GM19468 (cell line): ENCODE measurements at regions not wholly inside any gene's neighbourhood (a gene's known extent, or its start where the extent isn't known, plus 50 kb on each side); places are given as distances from the start of the nearest gene placed in this dataset.

Experiments
- ATAC-seq: cut with Tn5 transposase; IDR thresholded peaks from one replicate; pipeline ENCODE4 v1.9.1; 2021; ENCODE audit warnings: mild to moderate bottlenecking, moderate library complexity, moderate number of reproducible peaks; ENCODE audit not compliant: unreplicated experiment; ENCODE audit errors: extremely low read depth

DNA sequence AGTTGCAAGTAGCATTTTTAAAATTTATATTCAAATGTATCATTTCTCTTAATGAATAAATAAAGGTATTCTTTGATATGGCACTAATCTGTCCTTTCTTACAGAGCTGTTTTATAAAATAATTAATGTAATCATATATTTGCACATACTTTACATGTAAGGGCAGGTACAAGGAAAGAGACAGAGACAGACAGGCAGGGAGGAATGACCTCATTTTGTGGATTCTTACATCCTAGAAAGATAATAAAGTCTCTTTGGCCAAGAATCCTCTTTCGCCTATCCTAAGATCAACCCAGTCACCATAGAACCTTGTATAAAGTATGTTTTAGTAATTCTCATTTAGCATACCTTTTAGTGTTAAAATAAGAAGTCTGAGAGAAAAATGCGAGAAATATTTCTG, 98.5 kb upstream of the CTSO start:
- ATAC-seq, result no peak

DNA sequence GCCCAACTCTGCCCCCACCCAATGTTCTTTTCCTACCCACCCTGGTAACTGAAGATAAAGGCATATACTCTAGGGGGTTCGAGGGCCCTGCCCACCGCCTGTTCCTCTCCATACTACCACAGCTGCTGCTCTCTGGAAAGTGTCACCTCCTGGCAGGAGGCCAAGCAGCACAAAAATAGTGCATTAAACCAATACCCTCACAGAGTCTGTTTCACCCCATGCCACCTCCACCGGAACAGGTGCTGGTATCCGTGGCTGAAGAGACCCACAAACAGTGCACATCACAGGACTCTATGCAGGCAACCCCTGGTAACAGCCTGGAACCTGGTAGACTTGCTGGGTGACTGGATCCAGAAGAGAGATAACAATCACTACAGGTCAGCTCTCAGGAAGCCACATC, 85.1 kb upstream of the CTSO start:
- ATAC-seq, result no peak

DNA sequence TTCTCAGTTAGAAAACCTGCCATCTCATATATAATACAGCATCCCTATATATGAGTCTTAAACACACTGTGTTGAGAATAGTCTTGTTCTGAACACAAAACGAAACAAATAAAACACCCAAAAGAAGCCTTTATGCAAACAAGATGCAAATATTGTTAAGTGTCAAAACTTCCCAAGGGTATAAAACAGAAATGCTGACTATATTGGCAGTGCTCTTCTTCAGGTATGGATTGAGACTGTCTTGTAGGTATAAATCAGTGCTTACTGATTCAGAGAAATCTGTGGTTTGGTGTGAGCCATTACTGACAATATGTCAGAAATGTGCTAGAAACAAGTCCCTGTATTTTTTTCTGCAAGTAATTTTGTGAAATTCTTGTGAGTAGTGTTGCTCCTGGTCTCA, 82.8 kb upstream of the CTSO start:
- ATAC-seq, result no peak

DNA sequence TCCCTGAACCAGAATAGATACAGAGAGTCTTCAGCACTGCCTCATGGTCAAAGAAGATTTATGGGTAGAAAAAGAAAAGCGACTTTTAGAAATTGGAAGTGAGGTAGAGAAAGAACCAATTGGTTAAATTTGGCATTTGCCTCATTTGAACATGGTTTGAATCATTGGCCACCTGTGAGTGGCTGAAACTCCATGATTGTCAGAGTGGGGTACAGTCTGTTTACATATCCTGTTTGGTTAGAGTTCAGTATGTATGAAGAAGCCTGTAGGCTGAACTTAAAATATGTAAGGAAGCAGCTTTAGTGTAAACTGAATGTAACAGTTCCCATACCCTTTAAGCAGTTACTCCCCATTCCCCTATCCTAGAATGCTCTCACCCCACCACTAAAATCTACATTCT, 76.0 kb upstream of the CTSO start:
- ATAC-seq, result no peak

DNA sequence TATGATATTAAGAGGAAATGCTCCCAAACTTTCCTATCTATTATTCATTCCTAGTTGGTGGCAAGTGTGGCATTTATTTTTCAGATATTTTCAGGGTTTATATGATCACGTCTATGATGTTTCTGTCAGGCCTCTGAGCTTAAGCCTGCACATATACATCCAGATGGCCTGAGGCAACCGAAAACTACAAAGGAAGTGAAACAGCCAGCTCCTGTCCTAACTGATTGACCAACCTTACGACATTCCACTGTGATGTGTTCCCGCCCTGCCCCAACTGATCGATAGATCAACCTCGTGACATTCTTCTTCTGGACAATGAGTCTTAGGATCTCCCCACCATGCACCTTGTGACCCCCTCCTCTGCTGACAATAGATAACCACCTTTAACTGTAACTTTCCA, 67.6 kb upstream of the CTSO start:
- no peak for ATAC-seq

DNA sequence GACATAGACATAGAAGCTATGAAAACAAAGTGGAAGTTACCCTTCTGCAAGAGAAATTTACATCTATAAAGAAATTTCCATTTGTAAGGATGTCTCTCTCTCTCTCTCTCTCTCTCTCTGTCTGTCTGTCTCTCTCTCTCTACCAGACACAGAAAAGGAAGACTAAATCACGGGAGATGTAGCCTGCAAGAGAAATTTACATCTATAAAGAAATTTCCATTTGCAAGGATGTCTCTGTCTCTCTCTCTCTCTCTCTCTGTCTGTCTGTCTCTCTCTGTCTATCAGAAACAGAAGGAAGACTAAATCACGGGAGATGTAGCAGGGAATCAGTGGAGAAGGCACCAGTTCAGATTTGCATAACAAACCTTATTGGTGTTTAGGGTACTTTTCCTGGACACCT, 65.6 kb upstream of the CTSO start:
- ATAC-seq, result no peak

DNA sequence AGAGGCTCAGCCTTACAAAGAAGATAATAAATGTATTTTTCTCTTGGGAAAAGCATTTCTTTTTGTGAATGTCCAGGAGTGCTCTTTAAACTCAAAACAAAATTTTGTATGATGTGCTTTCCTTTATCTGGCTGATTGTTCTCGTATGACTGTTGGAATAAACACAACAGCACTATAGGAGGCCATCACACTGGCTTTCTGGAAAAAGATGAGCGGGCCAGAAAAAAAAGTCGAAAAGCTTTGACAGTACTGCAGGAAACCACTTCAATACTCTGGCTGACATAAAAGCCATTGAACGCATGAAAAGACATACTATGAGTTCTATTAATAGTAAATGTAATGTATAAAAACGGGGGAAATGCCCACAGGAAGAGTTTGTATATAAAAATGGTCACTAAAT, 64.7 kb upstream of the CTSO start:
- ATAC-seq, result no peak

DNA sequence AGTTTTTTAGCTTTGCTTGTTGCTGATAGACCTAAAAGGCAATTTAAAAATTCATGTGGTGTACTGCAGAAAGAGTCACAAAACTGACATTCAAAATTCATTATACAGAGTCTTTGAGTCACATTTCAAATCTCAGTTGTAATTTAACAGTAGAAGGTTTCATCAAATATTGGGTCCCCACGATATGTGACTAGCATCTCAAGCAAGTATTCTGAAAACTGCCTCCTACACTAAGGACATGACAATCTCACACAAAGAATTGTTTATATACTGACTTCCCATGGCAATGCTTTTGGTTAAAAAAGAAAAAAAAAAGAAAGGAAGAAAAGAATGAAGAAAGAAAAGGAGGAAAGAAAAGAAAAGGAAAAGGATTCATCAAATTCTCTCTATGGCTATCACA, 62.1 kb upstream of the CTSO start:
- ATAC-seq, result no peak

DNA sequence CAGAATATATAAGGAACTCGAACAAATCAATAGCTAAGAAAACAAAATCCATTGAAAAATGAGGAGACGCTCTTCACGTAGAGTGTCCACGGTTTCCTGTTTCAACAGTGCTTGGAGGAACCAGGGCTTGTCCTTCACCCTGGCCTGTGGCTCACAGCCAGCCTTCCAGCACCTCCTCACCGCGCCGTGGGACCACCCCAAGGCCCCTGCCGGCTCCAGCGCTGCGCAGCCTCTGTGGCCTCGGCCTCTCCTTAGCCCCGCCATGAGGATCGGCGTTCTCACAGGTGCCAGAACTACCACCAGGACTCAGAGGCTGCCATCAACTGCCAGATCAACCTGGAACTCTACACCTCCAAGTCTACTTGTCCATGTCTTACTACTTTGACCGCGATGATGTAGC, 52.5 kb upstream of the CTSO start:
- no peak for ATAC-seq
